Sigmoid colon (tissue), 6 donors: ENCODE measurements at regions not wholly inside any gene's neighbourhood (a gene's known extent, or its start where the extent isn't known, plus 50 kb on each side); places are given as distances from the start of the nearest gene placed in this dataset.

Experiments used
- DNase-seq: peaks from one replicate; pipeline ENCODE4 v3.0.0-alpha.2; 2019
- H3K27ac ChIP-seq, 4 donors: fragments of 200-600 bp; sonication (generic); one replicate each; pipeline ENCODE4 v1.5.1; 2016 to 2019; ENCODE audit warnings: mild to moderate bottlenecking in 1 of 4
- H3K27me3 ChIP-seq, 3 donors: fragments of 200-600 bp; sonication (generic); one replicate each; pipeline ENCODE4 v1.5.1; 2019; ENCODE audit warnings: mild to moderate bottlenecking in 1 of 3
- H3K36me3 ChIP-seq, 4 donors: fragments of 200-600 bp; sonication (generic); one replicate each; pipeline ENCODE4 v1.5.1; 2016 to 2019
- H3K4me1 ChIP-seq, 4 donors: fragments of 200-600 bp; sonication (generic); one replicate each; pipeline ENCODE4 v1.5.1; 2017 to 2019
- H3K4me3 ChIP-seq, 4 donors: fragments of 200-600 bp; sonication (generic); one replicate each; pipeline ENCODE4 v1.5.1; 2017 to 2019; ENCODE audit warnings: mild to moderate bottlenecking in 2 of 4, moderate library complexity in 1 of 4
- H3K9me3 ChIP-seq, 4 donors: fragments of 200-600 bp in 3 of 4; sonication (generic) in 3 of 4; one replicate each; pipeline versions ENCODE4 v1.5.1 to v1.6.1; 2013 to 2019
- CTCF ChIP-seq, 4 experiments: fragments of 450-650 bp in 3 of 4; fragments of 200-600 bp in 1 of 4; IDR thresholded peaks; one replicate each; pipeline ENCODE4 v1.5.1; 2016 to 2019; ENCODE audit warnings: antibody characterized with exemption in 4 of 4, mild to moderate bottlenecking in 3 of 4, moderate library complexity in 2 of 4
- EP300 ChIP-seq, 4 donors: sonication (generic); formaldehyde crosslinking; IDR thresholded peaks; one replicate each; pipeline ENCODE4 v1.6.1; 2017; ENCODE audit warnings: antibody characterized with exemption in 4 of 4
- POLR2A ChIP-seq, 2 donors: fragments of 450-650 bp; IDR thresholded peaks; one replicate each; pipeline ENCODE4 v1.6.1; 2016; ENCODE audit warnings: antibody characterized with exemption in 2 of 2, mild to moderate bottlenecking in 2 of 2, moderate library complexity in 2 of 2
- POLR2AphosphoS5 ChIP-seq, 4 donors: sonication (generic); formaldehyde crosslinking; IDR thresholded peaks; one replicate each; pipeline ENCODE4 v1.6.1; 2017; ENCODE audit warnings: antibody characterized with exemption in 4 of 4
- WGBS, 2 donors: extraction: QIAGEN DNeasy Blood & Tissue Kit; methylation state at CpG; one replicate each; pipeline ENCODE4 v1.1.7; 2013; 5-methylcytosine and 5-hydroxymethylcytosine counted together
- intact Hi-C: fragments of 100-400 bp; cut with DNase I; formaldehyde crosslinking; loops from one replicate; pipeline ENCODE4 v1.15.1; 2023
- donor health status: healthy with polysubstance abuse.
- donor health status: healthy.

GRCh38 chr3:110684466-110684865 is 387.1 kb upstream of the NECTIN3 start:
- WGBS, 2 donors: 86 to 93% methylated on average over 4 of the region's 4 CpGs

GRCh38 chr3:110685630-110686029 is 386.0 kb upstream of the NECTIN3 start:
- H3K4me1 ChIP-seq: no peaks in the 10 kb centered on the region
- H3K27me3 ChIP-seq: no peaks in the 10 kb centered on the region
- no peak for DNase-seq
- TF ChIP-seq POLR2A (IDR thresholded peaks at IDR 0.05): no peak
- no peak for TF ChIP-seq CTCF (IDR thresholded peaks at IDR 0.05)
- TF ChIP-seq POLR2AphosphoS5 (IDR thresholded peaks at IDR 0.05): no peak
- TF ChIP-seq EP300 (IDR thresholded peaks at IDR 0.05): no peak
- H3K36me3 ChIP-seq: no peaks in the 10 kb centered on the region
- H3K9me3 ChIP-seq: no peaks in the 10 kb centered on the region
- intact Hi-C loops: no loop called here
- 71 to 87% methylated on average over 4 of the region's 4 CpGs for WGBS, 2 donors
- no peak overlapping the region for H3K27ac ChIP-seq
- no peak overlapping the region for H3K4me3 ChIP-seq

More at GRCh38 chr3:110684466-110684865, 387.1 kb upstream of the NECTIN3 start:
- Histone ChIP-seq H3K27me3 (no peaks in the 10 kb centered on the region), H3K36me3 (no peaks in the 10 kb centered on the region), H3K27ac (no peak overlapping the region), H3K4me1 (no peaks in the 10 kb centered on the region), H3K9me3 (no peaks in the 10 kb centered on the region), H3K4me3 (no peak overlapping the region)
- no peak for TF ChIP-seq CTCF (IDR thresholded peaks at IDR 0.05)
- TF ChIP-seq POLR2A (IDR thresholded peaks at IDR 0.05): no peak
- TF ChIP-seq POLR2AphosphoS5 (IDR thresholded peaks at IDR 0.05): no peak
- TF ChIP-seq EP300 (IDR thresholded peaks at IDR 0.05): no peak
- intact Hi-C loops: no loop called here
- DNase-seq: no peak

GRCh38 chr3:110686701-110687100 is 384.9 kb upstream of the NECTIN3 start:
- H3K27ac ChIP-seq: no peak overlapping the region
- H3K27me3 ChIP-seq: no peaks in the 10 kb centered on the region
- no peaks in the 10 kb centered on the region for H3K36me3 ChIP-seq
- intact Hi-C loops: no loop called here
- H3K4me1 ChIP-seq: no peaks in the 10 kb centered on the region
- TF ChIP-seq POLR2A (IDR thresholded peaks at IDR 0.05): no peak
- TF ChIP-seq CTCF (IDR thresholded peaks at IDR 0.05): no peak
- TF ChIP-seq POLR2AphosphoS5 (IDR thresholded peaks at IDR 0.05): no peak
- no peak for TF ChIP-seq EP300 (IDR thresholded peaks at IDR 0.05)
- no peak overlapping the region for H3K4me3 ChIP-seq
- WGBS, 2 donors: 47 to 70% methylated on average over 3 of the region's 3 CpGs
- H3K9me3 ChIP-seq: no peaks in the 10 kb centered on the region
- DNase-seq: no peak

- intact Hi-C loops: no loop called here
Measured at GRCh38 chr3:110687138-110687537, 384.5 kb upstream of the NECTIN3 start.

More at GRCh38 chr3:110687138-110687537, 384.5 kb upstream of the NECTIN3 start:
- Histone ChIP-seq H3K27ac (no peak overlapping the region), H3K9me3 (no peaks in the 10 kb centered on the region), H3K4me3 (no peak overlapping the region), H3K36me3 (no peaks in the 10 kb centered on the region), H3K4me1 (no peaks in the 10 kb centered on the region), H3K27me3 (no peaks in the 10 kb centered on the region)
- DNase-seq: no peak
- TF ChIP-seq CTCF (IDR thresholded peaks at IDR 0.05) (no peak), POLR2AphosphoS5 (IDR thresholded peaks at IDR 0.05) (no peak), EP300 (IDR thresholded peaks at IDR 0.05) (no peak), POLR2A (IDR thresholded peaks at IDR 0.05) (no peak)
